Panc1 (cell line): ENCODE measurements at regions not wholly inside any gene's neighbourhood (a gene's known extent, or its start where the extent isn't known, plus 50 kb on each side); places are given as distances from the start of the nearest gene placed in this dataset.

Experiments
- ATAC-seq: fragments of 200-7000 bp; cut with Tn5 transposase; 2 replicates; pipeline ENCODE4 v1.9.1; 2020; ENCODE audit warnings: mild to moderate bottlenecking, moderate library complexity
- BruUV-seq: library from RNA; stranded (reverse); fragments of 400-500 nt; replicated peaks from 2 replicates; lab custom pipeline; 2021; lab: Mats Ljungman, UMichigan
- CTCF ChIA-PET: fragments of 300-600 bp; sonication (Branson Sonifier 250); formaldehyde crosslinking; loops from one replicate; lab custom pipeline; 2022; ENCODE audit warnings: antibody characterized with exemption; lab: Charles Lee
- POLR2A ChIA-PET: fragments of 300-600 bp; sonication (Branson Sonifier 250); formaldehyde crosslinking; loops from one replicate; lab custom pipeline; 2022; ENCODE audit warnings: antibody characterized with exemption; lab: Charles Lee
- DNase-seq: peaks from one replicate; pipeline ENCODE4 v3.0.0-alpha.2; 2010; ENCODE audit warnings: low read depth, low spot score
- H3K27ac ChIP-seq: 2 replicates; pipeline ENCODE4 v1.5.1; 2011; ENCODE audit warnings: mild to moderate bottlenecking, low read length, inconsistent platforms
- H3K27me3 ChIP-seq: fragments of 200-500 bp; sonication (Bioruptor generic); 2 replicates; pipeline ENCODE4 v1.6.0; 2014; ENCODE audit warnings: low read length, inconsistent platforms; ENCODE audit not compliant: control insufficient read depth, insufficient read depth
- H3K36me3 ChIP-seq: fragments of 200-500 bp; sonication (Bioruptor generic); 2 replicates; pipeline ENCODE4 v1.5.1; 2014; ENCODE audit warnings: inconsistent platforms, mild to moderate bottlenecking, low read length, moderate library complexity; ENCODE audit not compliant: control insufficient read depth, insufficient read depth
- H3K4me1 ChIP-seq: 2 replicates; pipeline ENCODE4 v1.5.1; 2011; ENCODE audit warnings: inconsistent platforms, mild to moderate bottlenecking, low read length, moderate library complexity; ENCODE audit not compliant: control insufficient read depth, insufficient read depth
- H3K4me3 ChIP-seq, 2 experiments: 2 replicates each; pipeline ENCODE4 v1.5.1; 2011 to 2012; ENCODE audit warnings: low read depth in 2 of 2, low read length in 2 of 2, mild to moderate bottlenecking in 2 of 2, inconsistent platforms in 1 of 2, moderate library complexity in 1 of 2
- H3K9me3 ChIP-seq: fragments of 200-500 bp; sonication (Bioruptor generic); 2 replicates; pipeline ENCODE4 v1.5.1; 2014; ENCODE audit warnings: low read depth, mild to moderate bottlenecking, inconsistent platforms, low read length, moderate library complexity; ENCODE audit not compliant: control insufficient read depth, insufficient read depth
- POLR2AphosphoS5 ChIP-seq: IDR thresholded peaks from 2 replicates; pipeline ENCODE4 v1.6.1; 2012; ENCODE audit warnings: mild to moderate bottlenecking, low read depth, low read length, moderate library complexity
- SIN3A ChIP-seq: IDR thresholded peaks from 2 replicates; pipeline ENCODE4 v1.6.1; 2012; ENCODE audit warnings: low read depth, mild to moderate bottlenecking, low read length, moderate library complexity, borderline replicate concordance; ENCODE audit not compliant: insufficient read depth
- TCF7L2 ChIP-seq: IDR thresholded peaks from 2 replicates; pipeline ENCODE4 v1.6.1; 2011; ENCODE audit warnings: mild to moderate bottlenecking, low read depth, low read length, inconsistent platforms
- in situ Hi-C: cut with HindIII; loops from 2 replicates; pipeline ENCODE4 v1.10.0; 2016; ENCODE audit warnings: low sequenced_read_pairs, low pct_unique_long_range_greater_than_20kb
- intact Hi-C: fragments of 100-400 bp; cut with micrococcal nuclease; formaldehyde crosslinking; loops from one replicate; pipeline ENCODE4 v1.10.0; 2022; ENCODE audit not compliant: unreplicated experiment
- TF ChIP-seq, protein P1 (sequence below): fragments of 450-650 bp; IDR thresholded peaks from 2 replicates; pipeline ENCODE4 v1.5.1; 2017; ENCODE audit warnings: mild to moderate bottlenecking
- TF ChIP-seq, protein P2 (sequence below), 2 experiments: IDR thresholded peaks; 2 replicates each; pipeline ENCODE4 v1.6.1; 2011 to 2012; ENCODE audit warnings: low read depth in 2 of 2, control low read depth in 1 of 2, low read length in 1 of 2, mild to moderate bottlenecking in 1 of 2, moderate library complexity in 1 of 2; ENCODE audit not compliant: insufficient read depth in 1 of 2

DNA sequence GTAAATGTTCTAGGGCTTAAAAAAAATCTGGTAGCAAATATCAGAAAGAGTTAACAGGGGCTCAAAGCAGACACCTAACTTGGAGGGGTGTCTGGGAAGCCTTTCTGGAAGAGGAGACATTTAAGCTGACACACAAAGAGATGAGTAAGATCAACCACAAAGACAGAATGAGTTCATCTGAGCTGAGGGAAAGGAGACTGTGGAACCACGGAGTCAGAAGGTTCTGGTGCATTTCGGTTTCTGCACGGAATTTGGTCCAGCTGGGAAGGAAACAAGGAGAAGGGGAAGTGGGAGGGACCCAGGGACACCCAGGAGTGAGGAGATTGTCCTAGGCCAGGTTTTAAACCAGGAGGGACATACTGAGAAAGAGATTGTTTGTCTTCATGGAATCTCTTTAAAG is 161.1 kb downstream of the PHETA1 start:
- intact Hi-C loops (no loop called here), in situ Hi-C loops (no loop called here)
- POLR2A ChIA-PET, result no interaction called here
- CTCF ChIA-PET, result interaction anchor here (0.8 kb wide), 1 partner anchor 91 kb away, joined by 4 read pairs; no protein-coding TSS in a partner anchor
- Histone ChIP-seq H3K36me3 (no peaks in the 10 kb centered on the region), H3K4me1 (no peaks in the 10 kb centered on the region), H3K9me3 (no peaks in the 10 kb centered on the region), H3K27ac (no peak overlapping the region), H3K27me3 (peaks cover 26% of the 10 kb centered on the region; the same call in 1 of the 2 replicates), H3K4me3 (no peak overlapping the region)
- no peak for DNase-seq
- TF ChIP-seq, protein P1, sequence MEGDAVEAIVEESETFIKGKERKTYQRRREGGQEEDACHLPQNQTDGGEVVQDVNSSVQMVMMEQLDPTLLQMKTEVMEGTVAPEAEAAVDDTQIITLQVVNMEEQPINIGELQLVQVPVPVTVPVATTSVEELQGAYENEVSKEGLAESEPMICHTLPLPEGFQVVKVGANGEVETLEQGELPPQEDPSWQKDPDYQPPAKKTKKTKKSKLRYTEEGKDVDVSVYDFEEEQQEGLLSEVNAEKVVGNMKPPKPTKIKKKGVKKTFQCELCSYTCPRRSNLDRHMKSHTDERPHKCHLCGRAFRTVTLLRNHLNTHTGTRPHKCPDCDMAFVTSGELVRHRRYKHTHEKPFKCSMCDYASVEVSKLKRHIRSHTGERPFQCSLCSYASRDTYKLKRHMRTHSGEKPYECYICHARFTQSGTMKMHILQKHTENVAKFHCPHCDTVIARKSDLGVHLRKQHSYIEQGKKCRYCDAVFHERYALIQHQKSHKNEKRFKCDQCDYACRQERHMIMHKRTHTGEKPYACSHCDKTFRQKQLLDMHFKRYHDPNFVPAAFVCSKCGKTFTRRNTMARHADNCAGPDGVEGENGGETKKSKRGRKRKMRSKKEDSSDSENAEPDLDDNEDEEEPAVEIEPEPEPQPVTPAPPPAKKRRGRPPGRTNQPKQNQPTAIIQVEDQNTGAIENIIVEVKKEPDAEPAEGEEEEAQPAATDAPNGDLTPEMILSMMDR, result no peak
- TF ChIP-seq POLR2AphosphoS5 (no peak), SIN3A (no peak), TCF7L2 (no peak)
- TF ChIP-seq, protein P2, sequence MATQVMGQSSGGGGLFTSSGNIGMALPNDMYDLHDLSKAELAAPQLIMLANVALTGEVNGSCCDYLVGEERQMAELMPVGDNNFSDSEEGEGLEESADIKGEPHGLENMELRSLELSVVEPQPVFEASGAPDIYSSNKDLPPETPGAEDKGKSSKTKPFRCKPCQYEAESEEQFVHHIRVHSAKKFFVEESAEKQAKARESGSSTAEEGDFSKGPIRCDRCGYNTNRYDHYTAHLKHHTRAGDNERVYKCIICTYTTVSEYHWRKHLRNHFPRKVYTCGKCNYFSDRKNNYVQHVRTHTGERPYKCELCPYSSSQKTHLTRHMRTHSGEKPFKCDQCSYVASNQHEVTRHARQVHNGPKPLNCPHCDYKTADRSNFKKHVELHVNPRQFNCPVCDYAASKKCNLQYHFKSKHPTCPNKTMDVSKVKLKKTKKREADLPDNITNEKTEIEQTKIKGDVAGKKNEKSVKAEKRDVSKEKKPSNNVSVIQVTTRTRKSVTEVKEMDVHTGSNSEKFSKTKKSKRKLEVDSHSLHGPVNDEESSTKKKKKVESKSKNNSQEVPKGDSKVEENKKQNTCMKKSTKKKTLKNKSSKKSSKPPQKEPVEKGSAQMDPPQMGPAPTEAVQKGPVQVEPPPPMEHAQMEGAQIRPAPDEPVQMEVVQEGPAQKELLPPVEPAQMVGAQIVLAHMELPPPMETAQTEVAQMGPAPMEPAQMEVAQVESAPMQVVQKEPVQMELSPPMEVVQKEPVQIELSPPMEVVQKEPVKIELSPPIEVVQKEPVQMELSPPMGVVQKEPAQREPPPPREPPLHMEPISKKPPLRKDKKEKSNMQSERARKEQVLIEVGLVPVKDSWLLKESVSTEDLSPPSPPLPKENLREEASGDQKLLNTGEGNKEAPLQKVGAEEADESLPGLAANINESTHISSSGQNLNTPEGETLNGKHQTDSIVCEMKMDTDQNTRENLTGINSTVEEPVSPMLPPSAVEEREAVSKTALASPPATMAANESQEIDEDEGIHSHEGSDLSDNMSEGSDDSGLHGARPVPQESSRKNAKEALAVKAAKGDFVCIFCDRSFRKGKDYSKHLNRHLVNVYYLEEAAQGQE (IDR thresholded peaks at IDR 0.05; ENCODE audit: insufficient read depth in 1 of 2, low read depth in 2 of 2, low read length in 1 of 2), result no peak
- no peak for ATAC-seq
- no TSS peak for BruUV-seq

DNA sequence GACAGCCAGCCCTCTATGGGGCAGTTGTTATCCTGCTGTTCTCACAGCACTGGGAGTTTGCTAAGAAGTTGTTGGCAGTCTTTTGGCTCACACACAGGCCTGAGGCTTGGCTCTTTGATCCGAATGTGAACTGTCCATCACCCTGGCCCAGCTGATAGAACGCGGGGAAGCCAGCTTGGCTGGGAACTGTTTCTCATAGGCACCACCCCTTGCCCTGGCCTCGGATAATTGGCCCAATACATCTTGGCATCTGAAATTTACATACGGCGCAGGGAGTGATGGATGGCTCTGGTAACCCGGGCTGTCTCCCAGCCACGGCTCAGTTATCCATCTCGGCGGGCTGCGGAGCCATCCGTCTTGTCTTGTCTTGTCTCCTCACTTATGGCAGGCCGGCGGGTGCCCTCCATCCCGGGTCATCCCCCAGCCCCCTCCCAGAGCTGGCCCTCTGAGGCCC is 164.1 kb downstream of the PHETA1 start:
- ATAC-seq, result no peak
- no peaks in the 10 kb centered on the region for H3K4me1 ChIP-seq
- TF ChIP-seq POLR2AphosphoS5, result no peak
- TF ChIP-seq TCF7L2, result no peak
- TF ChIP-seq, protein P1, result no peak
- TF ChIP-seq SIN3A, result no peak
- TF ChIP-seq, protein P2 (IDR thresholded peaks at IDR 0.05; ENCODE audit: insufficient read depth in 1 of 2, low read depth in 2 of 2, low read length in 1 of 2), result no peak
- intact Hi-C loops, result no loop called here
- POLR2A ChIA-PET, result no interaction called here
- no peak for DNase-seq
- H3K9me3 ChIP-seq, result no peaks in the 10 kb centered on the region
- H3K27ac ChIP-seq, result no peak overlapping the region
- no peaks in the 10 kb centered on the region for H3K36me3 ChIP-seq
- no peak overlapping the region for H3K4me3 ChIP-seq
- in situ Hi-C loops, result no loop called here
- H3K27me3 ChIP-seq, result peaks cover 25% of the 10 kb centered on the region
- CTCF ChIA-PET, result no interaction called here
- no TSS peak for BruUV-seq
